Nephron (organoid): ENCODE measurements at regions not wholly inside any gene's neighbourhood (a gene's known extent, or its start where the extent isn't known, plus 50 kb on each side); places are given as distances from the start of the nearest gene placed in this dataset.

Experiments used
- H3K27ac Mint-ChIP-seq, 3 experiments: 2 replicates each; pipeline ENCODE4 v1.8.0; 2020; ENCODE audit warnings: mixed read lengths in 3 of 3, mild to moderate bottlenecking in 2 of 3, moderate library complexity in 1 of 3
- H3K27me3 Mint-ChIP-seq: 2 replicates; pipeline ENCODE4 v1.8.0; 2021; ENCODE audit warnings: low read depth, mild to moderate bottlenecking, moderate library complexity, mixed read lengths
- H3K36me3 Mint-ChIP-seq: 2 replicates; pipeline ENCODE4 v1.8.0; 2020; ENCODE audit warnings: low read depth, mixed read lengths
- H3K4me1 Mint-ChIP-seq: 2 replicates; pipeline ENCODE4 v1.8.0; 2020; ENCODE audit warnings: mixed read lengths
- H3K4me3 Mint-ChIP-seq, 3 experiments: 2 replicates each; pipeline ENCODE4 v1.8.0; 2020; ENCODE audit warnings: mild to moderate bottlenecking in 3 of 3, mixed read lengths in 3 of 3, moderate library complexity in 2 of 3
- H3K9me3 Mint-ChIP-seq: 2 replicates; pipeline ENCODE4 v1.8.0; 2020; ENCODE audit warnings: mixed read lengths
- TF ChIP-seq, protein P1 (sequence below), 3 experiments: fragments of 200-600 bp; sonication (generic); IDR thresholded peaks; one replicate each; pipeline ENCODE4 v1.5.0; 2021; ENCODE audit warnings: antibody characterized with exemption in 3 of 3; ENCODE audit not compliant: unreplicated experiment in 3 of 3

DNA sequence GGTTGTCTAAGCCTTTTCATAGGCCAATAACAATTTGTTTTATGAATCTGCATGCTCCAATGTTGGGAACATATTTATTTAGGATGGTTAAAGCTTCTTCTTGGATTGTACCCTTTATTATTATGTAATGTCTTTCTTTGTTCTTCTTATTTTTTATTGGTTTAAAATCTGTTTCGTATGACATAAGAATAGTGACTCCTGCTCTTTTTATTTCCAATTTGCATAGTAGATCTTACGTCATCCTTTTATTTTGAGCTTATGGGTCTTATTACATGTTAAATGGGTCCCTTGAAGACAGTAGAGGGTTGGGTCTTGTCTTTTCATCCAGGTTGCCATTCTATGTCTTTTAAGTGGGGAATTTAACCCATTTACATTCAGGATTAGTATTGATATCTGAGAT is 561.9 kb upstream of the GHITM start:
- TF ChIP-seq, protein P1, sequence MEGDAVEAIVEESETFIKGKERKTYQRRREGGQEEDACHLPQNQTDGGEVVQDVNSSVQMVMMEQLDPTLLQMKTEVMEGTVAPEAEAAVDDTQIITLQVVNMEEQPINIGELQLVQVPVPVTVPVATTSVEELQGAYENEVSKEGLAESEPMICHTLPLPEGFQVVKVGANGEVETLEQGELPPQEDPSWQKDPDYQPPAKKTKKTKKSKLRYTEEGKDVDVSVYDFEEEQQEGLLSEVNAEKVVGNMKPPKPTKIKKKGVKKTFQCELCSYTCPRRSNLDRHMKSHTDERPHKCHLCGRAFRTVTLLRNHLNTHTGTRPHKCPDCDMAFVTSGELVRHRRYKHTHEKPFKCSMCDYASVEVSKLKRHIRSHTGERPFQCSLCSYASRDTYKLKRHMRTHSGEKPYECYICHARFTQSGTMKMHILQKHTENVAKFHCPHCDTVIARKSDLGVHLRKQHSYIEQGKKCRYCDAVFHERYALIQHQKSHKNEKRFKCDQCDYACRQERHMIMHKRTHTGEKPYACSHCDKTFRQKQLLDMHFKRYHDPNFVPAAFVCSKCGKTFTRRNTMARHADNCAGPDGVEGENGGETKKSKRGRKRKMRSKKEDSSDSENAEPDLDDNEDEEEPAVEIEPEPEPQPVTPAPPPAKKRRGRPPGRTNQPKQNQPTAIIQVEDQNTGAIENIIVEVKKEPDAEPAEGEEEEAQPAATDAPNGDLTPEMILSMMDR (IDR thresholded peaks at IDR 0.05; ENCODE audit: unreplicated experiment in 3 of 3), result no peak
- Mint-ChIP-seq H3K4me3 (no peak overlapping the region), H3K27me3 (no peaks in the 10 kb centered on the region), H3K4me1 (no peaks in the 10 kb centered on the region), H3K36me3 (no peaks in the 10 kb centered on the region), H3K27ac (no peak overlapping the region), H3K9me3 (peaks cover 15% of the 10 kb centered on the region)

DNA sequence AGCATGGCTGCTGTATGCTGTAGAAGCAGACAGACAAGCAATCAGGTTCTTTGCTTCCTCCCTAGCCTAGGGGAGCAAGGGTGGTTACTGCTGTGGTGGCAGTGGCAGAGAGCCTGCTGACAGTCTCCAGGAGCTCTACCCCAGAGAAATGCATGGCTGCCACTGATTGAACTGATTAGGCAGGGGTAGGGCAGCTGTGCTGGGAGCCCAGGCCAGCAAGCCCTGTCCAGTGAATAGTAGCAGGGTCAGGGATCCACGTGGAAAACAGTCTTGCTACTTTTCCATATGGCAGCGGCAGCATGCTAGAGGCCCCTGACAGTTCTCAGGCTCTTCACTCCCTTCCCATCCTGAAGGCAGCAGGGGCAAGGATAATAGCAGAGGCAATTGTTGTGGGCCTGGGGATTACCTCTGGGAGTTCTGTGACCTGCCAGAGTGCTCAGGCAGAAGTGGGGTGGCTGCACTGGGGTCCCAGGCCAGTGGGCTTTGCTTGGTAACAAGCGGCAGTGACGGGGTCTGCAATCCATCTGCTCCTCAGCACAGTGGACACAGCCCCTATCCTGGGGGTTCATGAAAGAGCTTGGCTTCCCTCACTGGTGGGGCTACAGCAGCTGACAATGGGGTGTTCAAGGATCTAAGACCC is 558.8 kb upstream of the GHITM start:
- TF ChIP-seq, protein P1 (IDR thresholded peaks at IDR 0.05; ENCODE audit: unreplicated experiment in 3 of 3), result no peak
- H3K36me3 Mint-ChIP-seq, result no peaks in the 10 kb centered on the region
- H3K9me3 Mint-ChIP-seq, result peaks cover 15% of the 10 kb centered on the region
- no peaks in the 10 kb centered on the region for H3K4me1 Mint-ChIP-seq
- no peaks in the 10 kb centered on the region for H3K27me3 Mint-ChIP-seq
- H3K4me3 Mint-ChIP-seq, result no peak overlapping the region
- no peak overlapping the region for H3K27ac Mint-ChIP-seq

DNA sequence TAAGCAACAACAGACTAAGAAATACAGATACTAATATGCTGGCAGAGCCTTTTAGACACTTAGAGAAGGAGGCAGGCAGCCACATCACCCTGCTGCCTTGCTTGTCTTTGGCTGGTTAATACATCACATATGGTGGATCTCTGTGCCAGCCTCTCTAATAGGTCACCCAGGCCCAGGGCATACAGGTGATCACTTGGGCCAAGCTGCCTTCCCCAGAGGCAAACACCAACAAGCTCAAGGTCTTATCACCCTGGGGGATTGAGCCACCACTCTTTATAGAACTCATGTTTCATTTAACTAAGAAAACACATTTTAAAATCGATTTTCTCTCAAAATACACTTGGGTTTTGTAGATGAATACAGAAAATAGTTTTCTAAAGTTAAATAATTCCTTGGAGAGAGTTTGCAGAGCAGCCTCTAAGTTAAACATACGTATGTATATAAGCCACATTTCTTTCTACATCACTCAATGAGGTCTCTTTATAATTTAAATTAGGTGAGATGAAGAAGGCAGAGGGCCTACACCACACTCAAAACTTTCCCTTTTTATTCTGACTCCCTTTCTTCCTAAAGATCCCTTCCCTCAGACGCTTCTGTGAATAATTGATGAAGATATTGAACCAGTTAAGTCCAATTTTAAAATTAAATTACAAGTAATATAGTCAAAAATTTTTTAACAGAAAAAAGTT is 556.8 kb upstream of the GHITM start:
- TF ChIP-seq, protein P1 (IDR thresholded peaks at IDR 0.05; ENCODE audit: unreplicated experiment in 3 of 3), result no peak
- H3K4me3 Mint-ChIP-seq, result no peak overlapping the region
- no peak overlapping the region for H3K27ac Mint-ChIP-seq
- no peaks in the 10 kb centered on the region for H3K27me3 Mint-ChIP-seq
- no peaks in the 10 kb centered on the region for H3K4me1 Mint-ChIP-seq
- H3K9me3 Mint-ChIP-seq, result peaks cover 9% of the 10 kb centered on the region
- H3K36me3 Mint-ChIP-seq, result no peaks in the 10 kb centered on the region

DNA sequence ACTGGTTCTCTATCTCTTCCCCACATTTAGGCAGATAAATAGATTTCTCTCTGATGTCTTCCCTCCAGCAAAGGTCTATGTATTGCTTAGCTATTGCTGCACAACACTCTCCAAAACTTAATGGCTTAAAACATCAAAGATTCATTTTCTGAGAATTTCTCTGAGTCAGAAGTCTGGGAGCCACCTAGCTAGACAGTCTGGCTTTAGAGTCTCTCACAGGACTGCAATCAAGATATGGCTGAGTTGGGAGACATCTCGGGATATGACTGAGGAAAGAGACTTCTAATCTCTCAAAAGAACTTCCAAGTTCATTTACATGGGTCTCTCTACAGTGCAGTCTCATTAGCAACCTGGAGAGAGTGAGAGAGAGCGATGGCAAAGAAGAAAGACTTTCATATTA is 553.6 kb upstream of the GHITM start:
- TF ChIP-seq, protein P1 (IDR thresholded peaks at IDR 0.05; ENCODE audit: unreplicated experiment in 3 of 3), result no peak
- Mint-ChIP-seq H3K4me1 (no peaks in the 10 kb centered on the region), H3K27me3 (no peaks in the 10 kb centered on the region), H3K4me3 (no peak overlapping the region), H3K9me3 (peaks cover 2% of the 10 kb centered on the region), H3K27ac (no peak overlapping the region), H3K36me3 (no peaks in the 10 kb centered on the region)

DNA sequence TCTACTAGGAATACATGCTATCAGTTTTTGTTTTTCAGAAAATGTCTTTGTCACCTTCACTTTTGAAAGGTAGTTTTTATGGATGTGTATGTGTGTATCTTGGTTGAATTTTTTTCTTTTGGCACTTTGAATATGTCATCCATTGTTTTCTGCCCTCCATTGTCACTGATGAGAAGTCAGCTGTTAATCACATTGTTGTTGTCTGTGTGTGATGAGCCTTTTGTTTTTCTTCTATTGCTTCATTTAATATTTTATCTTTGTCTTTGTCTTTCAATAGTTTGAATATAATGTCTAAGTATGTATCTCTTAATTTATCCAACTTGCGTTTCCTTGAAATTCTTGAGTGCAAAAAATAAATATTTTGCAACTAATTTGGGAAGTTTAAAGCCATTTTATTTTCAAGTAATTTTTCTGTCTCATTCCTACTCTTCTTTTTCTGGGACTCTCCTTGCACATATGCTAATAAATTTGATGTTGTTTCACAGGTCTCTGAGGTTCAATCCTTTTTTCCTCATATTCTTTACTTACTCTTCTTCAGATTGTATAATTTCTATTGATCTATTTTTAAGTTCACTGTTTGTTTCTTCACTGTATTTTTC is 546.9 kb upstream of the GHITM start:
- TF ChIP-seq, protein P1 (IDR thresholded peaks at IDR 0.05; ENCODE audit: unreplicated experiment in 3 of 3), result no peak
- peaks cover 38% of the 10 kb centered on the region for H3K9me3 Mint-ChIP-seq
- no peaks in the 10 kb centered on the region for H3K4me1 Mint-ChIP-seq
- peaks cover 8% of the 10 kb centered on the region for H3K36me3 Mint-ChIP-seq
- H3K27me3 Mint-ChIP-seq, result no peaks in the 10 kb centered on the region
- H3K4me3 Mint-ChIP-seq, result no peak overlapping the region
- no peak overlapping the region for H3K27ac Mint-ChIP-seq
